Esophagus squamous epithelium (tissue), 4 donors: ENCODE measurements at regions not wholly inside any gene's neighbourhood (a gene's known extent, or its start where the extent isn't known, plus 50 kb on each side); places are given as distances from the start of the nearest gene placed in this dataset.

ENCODE experiments used
- CTCF ChIP-seq, 6 experiments: fragments of 450-650 bp in 4 of 6; fragments of 200-600 bp in 2 of 6; sonication (generic) in 2 of 6; IDR thresholded peaks; one replicate each; pipeline ENCODE4 v1.5.1; 2016 to 2019; ENCODE audit warnings: antibody characterized with exemption in 6 of 6, mild to moderate bottlenecking in 4 of 6, moderate library complexity in 4 of 6
- POLR2A ChIP-seq, 4 donors: fragments of 450-650 bp; IDR thresholded peaks; one replicate each; pipeline ENCODE4 v1.6.1; 2017; ENCODE audit warnings: antibody characterized with exemption in 4 of 4, mild to moderate bottlenecking in 4 of 4, moderate library complexity in 3 of 4

DNA sequence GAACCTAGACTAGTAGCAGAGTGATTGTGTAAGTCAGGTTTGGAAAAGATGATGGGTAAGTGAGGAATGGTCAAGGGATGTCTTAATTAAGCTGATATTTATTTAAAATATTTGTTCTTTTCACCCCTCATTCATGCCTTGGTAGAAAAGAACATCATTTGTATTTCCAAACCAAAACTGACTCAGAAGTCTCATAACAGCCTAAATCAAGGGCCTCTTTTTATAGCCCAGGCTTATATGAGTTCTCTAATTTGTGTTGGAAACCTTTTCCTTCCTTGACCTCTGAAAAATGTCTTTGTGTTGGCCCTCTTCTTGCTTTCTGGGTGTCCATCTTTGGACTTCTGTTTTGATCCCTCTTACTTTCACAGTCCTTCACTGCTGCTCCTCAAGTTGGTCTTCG, 1428.2 kb downstream of the MRPL39 start:
- TF ChIP-seq CTCF (IDR thresholded peaks at IDR 0.05) (no peak), POLR2A (IDR thresholded peaks at IDR 0.05) (no peak)
